NCI-H2196 (cell line): ENCODE measurements at regions not wholly inside any gene's neighbourhood (a gene's known extent, or its start where the extent isn't known, plus 50 kb on each side); places are given as distances from the start of the nearest gene placed in this dataset.

Source experiments
- DNase-seq: peaks from one replicate; lab custom pipeline; 2025; ENCODE audit not compliant: unreplicated experiment; lab: John Stamatoyannopoulos, UW

GRCh38 chr3:117848606-117849005 is 1139.0 kb downstream of the TUSC7 start:
- DNase-seq: no peak

GRCh38 chr3:117853923-117854668 is 1144.5 kb downstream of the TUSC7 start:
- peak; percentile 82 for DNase-seq

GRCh38 chr3:117856354-117856753 is 1146.8 kb downstream of the TUSC7 start:
- DNase-seq: no peak

GRCh38 chr3:117863146-117863545 is 1153.6 kb downstream of the TUSC7 start:
- no peak for DNase-seq

- no peak for DNase-seq
Observed at GRCh38 chr3:117865338-117865737, 1155.8 kb downstream of the TUSC7 start.

GRCh38 chr3:117868766-117869165 is 1159.2 kb downstream of the TUSC7 start:
- DNase-seq: no peak

- DNase-seq: no peak
Observed at GRCh38 chr3:117871934-117872333, 1162.4 kb downstream of the TUSC7 start.

- DNase-seq: peak; percentile 86
Observed at GRCh38 chr3:117872594-117873248, 1161.9 kb downstream of the IGSF11 start.

GRCh38 chr3:117873249-117873600 is 1161.4 kb downstream of the IGSF11 start:
- DNase-seq: peak; percentile 86

GRCh38 chr3:117874028-117874690 is 1160.5 kb downstream of the IGSF11 start:
- peak; percentile 50 for DNase-seq

- DNase-seq: no peak
Observed at GRCh38 chr3:117874904-117875874, 1159.5 kb downstream of the IGSF11 start.

GRCh38 chr3:117875887-117876286 is 1158.8 kb downstream of the IGSF11 start:
- no peak for DNase-seq

GRCh38 chr3:117880638-117881037 is 1154.0 kb downstream of the IGSF11 start:
- no peak for DNase-seq

- no peak for DNase-seq
Observed at GRCh38 chr3:117881210-117881609, 1153.4 kb downstream of the IGSF11 start.

GRCh38 chr3:117885011-117885441 is 1149.6 kb downstream of the IGSF11 start:
- DNase-seq: no peak

GRCh38 chr3:117886147-117886546 is 1148.5 kb downstream of the IGSF11 start:
- DNase-seq: no peak

GRCh38 chr3:117887031-117887430 is 1147.6 kb downstream of the IGSF11 start:
- no peak for DNase-seq

- no peak for DNase-seq
Observed at GRCh38 chr3:117887901-117888300, 1146.7 kb downstream of the IGSF11 start.

- no peak for DNase-seq
Observed at GRCh38 chr3:117892431-117892841, 1142.2 kb downstream of the IGSF11 start.

GRCh38 chr3:117893001-117893400 is 1141.6 kb downstream of the IGSF11 start:
- no peak for DNase-seq

- peak; percentile 25 for DNase-seq
Observed at GRCh38 chr3:117893638-117894037, 1141.0 kb downstream of the IGSF11 start.
